Cardiac muscle cell (in vitro differentiated cells and primary cell): ENCODE measurements at regions not wholly inside any gene's neighbourhood (a gene's known extent, or its start where the extent isn't known, plus 50 kb on each side); places are given as distances from the start of the nearest gene placed in this dataset.

Experiments used
- DNase-seq, 2 donors: peaks; one replicate each; pipeline versions ENCODE4 v3.0.0 to v3.0.0-alpha.2; 2010 to 2017; ENCODE audit warnings: low read depth in 1 of 2, low spot score in 1 of 2
- H3K27ac ChIP-seq: fragments of 200-600 bp; sonication (generic); 2 replicates; pipeline ENCODE4 v1.5.1; 2016
- H3K27me3 ChIP-seq: fragments of 200-600 bp; sonication (generic); 2 replicates; pipeline ENCODE4 v1.6.0; 2016; ENCODE audit warnings: control low read depth
- H3K36me3 ChIP-seq: fragments of 200-600 bp; sonication (generic); 2 replicates; pipeline ENCODE4 v1.5.1; 2016; ENCODE audit warnings: control low read depth
- H3K4me1 ChIP-seq: fragments of 200-600 bp; sonication (generic); 2 replicates; pipeline ENCODE4 v1.8.1; 2017; ENCODE audit warnings: low read depth, mild to moderate bottlenecking, mixed run types
- H3K4me3 ChIP-seq: fragments of 200-600 bp; sonication (generic); 2 replicates; pipeline ENCODE4 v1.5.1; 2016; ENCODE audit warnings: mild to moderate bottlenecking
- H3K9me3 ChIP-seq: fragments of 200-600 bp; sonication (generic); 2 replicates; pipeline ENCODE4 v1.5.1; 2017; ENCODE audit warnings: low read depth, mild to moderate bottlenecking, control low read depth
- CTCF ChIP-seq: IDR thresholded peaks from 2 replicates; pipeline ENCODE4 v1.5.1; 2012; ENCODE audit warnings: low read depth, mild to moderate bottlenecking, low read length

GRCh38 chr14:103225476-103225875, 102.2 kb downstream of the TNFAIP2 start:
- H3K27ac ChIP-seq = no peak overlapping the region
- DNase-seq = no peak
- H3K4me3 ChIP-seq = no peak overlapping the region
- no peaks in the 10 kb centered on the region for H3K36me3 ChIP-seq
- peaks cover 19% of the 10 kb centered on the region for H3K27me3 ChIP-seq
- no peaks in the 10 kb centered on the region for H3K9me3 ChIP-seq
- no peak for TF ChIP-seq CTCF
- no peaks in the 10 kb centered on the region for H3K4me1 ChIP-seq

GRCh38 chr14:103227094-103227768, 104.0 kb downstream of the TNFAIP2 start:
- no peak for DNase-seq
- Histone ChIP-seq H3K27me3 (peaks cover 4% of the 10 kb centered on the region), H3K27ac (no peak overlapping the region), H3K9me3 (no peaks in the 10 kb centered on the region), H3K4me3 (no peak overlapping the region), H3K4me1 (no peaks in the 10 kb centered on the region), H3K36me3 (no peaks in the 10 kb centered on the region)
- no peak for TF ChIP-seq CTCF

- TF ChIP-seq CTCF = no peak
- Histone ChIP-seq H3K27ac (no peak overlapping the region), H3K4me3 (no peak overlapping the region), H3K4me1 (no peaks in the 10 kb centered on the region), H3K27me3 (no peaks in the 10 kb centered on the region), H3K9me3 (no peaks in the 10 kb centered on the region), H3K36me3 (no peaks in the 10 kb centered on the region)
- DNase-seq = no peak
These were observed 105.0 kb downstream of the TNFAIP2 start for GRCh38 chr14:103228076-103228806.

GRCh38 chr14:103228866-103229265, 105.2 kb upstream of the EIF5 start:
- H3K27me3 ChIP-seq = no peaks in the 10 kb centered on the region
- no peaks in the 10 kb centered on the region for H3K9me3 ChIP-seq
- no peak overlapping the region for H3K27ac ChIP-seq
- H3K4me3 ChIP-seq = no peak overlapping the region
- no peaks in the 10 kb centered on the region for H3K4me1 ChIP-seq
- no peak for DNase-seq
- no peaks in the 10 kb centered on the region for H3K36me3 ChIP-seq
- no peak for TF ChIP-seq CTCF

- Histone ChIP-seq H3K27me3 (no peaks in the 10 kb centered on the region), H3K4me3 (no peak overlapping the region)
These were observed 104.0 kb upstream of the EIF5 start for GRCh38 chr14:103230021-103230420.

More at GRCh38 chr14:103230021-103230420, 104.0 kb upstream of the EIF5 start:
- Histone ChIP-seq H3K36me3 (no peaks in the 10 kb centered on the region), H3K27ac (no peak overlapping the region), H3K9me3 (no peaks in the 10 kb centered on the region), H3K4me1 (no peaks in the 10 kb centered on the region)
- DNase-seq = no peak
- no peak for TF ChIP-seq CTCF
